GM13977 (cell line): ENCODE measurements at regions not wholly inside any gene's neighbourhood (a gene's known extent, or its start where the extent isn't known, plus 50 kb on each side); places are given as distances from the start of the nearest gene placed in this dataset.

Source experiments
- DNase-seq: peaks from one replicate; pipeline ENCODE4 v3.0.0; 2012; ENCODE audit warnings: low spot score
- in situ Hi-C: fragments of 300-500 bp; cut with MboI; formaldehyde crosslinking; loops from one replicate; pipeline ENCODE4 v1.12.0; 2022; ENCODE audit warnings: low sequenced_read_pairs, low pct_unique_long_range_greater_than_20kb, mixed read lengths, inconsistent platforms; ENCODE audit not compliant: unreplicated experiment
- TF ChIP-seq, protein P1 (sequence below): IDR thresholded peaks from 2 replicates; pipeline ENCODE4 v1.5.1; 2012; ENCODE audit warnings: mild to moderate bottlenecking, control low read depth; ENCODE audit not compliant: insufficient read depth; ENCODE audit errors: extremely low read depth, missing control alignments

- in situ Hi-C loops, result no loop called here
- DNase-seq, result no peak
These were observed 240.0 kb downstream of the REEP3 start for GRCh38 chr10:63761243-63761642.

GRCh38 chr10:63763744-63764143 lies 242.5 kb downstream of the REEP3 start:
- in situ Hi-C loops, result no loop called here
- no peak for DNase-seq
- TF ChIP-seq, protein P1, sequence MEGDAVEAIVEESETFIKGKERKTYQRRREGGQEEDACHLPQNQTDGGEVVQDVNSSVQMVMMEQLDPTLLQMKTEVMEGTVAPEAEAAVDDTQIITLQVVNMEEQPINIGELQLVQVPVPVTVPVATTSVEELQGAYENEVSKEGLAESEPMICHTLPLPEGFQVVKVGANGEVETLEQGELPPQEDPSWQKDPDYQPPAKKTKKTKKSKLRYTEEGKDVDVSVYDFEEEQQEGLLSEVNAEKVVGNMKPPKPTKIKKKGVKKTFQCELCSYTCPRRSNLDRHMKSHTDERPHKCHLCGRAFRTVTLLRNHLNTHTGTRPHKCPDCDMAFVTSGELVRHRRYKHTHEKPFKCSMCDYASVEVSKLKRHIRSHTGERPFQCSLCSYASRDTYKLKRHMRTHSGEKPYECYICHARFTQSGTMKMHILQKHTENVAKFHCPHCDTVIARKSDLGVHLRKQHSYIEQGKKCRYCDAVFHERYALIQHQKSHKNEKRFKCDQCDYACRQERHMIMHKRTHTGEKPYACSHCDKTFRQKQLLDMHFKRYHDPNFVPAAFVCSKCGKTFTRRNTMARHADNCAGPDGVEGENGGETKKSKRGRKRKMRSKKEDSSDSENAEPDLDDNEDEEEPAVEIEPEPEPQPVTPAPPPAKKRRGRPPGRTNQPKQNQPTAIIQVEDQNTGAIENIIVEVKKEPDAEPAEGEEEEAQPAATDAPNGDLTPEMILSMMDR, result no peak

More at GRCh38 chr10:63761243-63761642, 240.0 kb downstream of the REEP3 start:
- TF ChIP-seq, protein P1, result no peak

DNA sequence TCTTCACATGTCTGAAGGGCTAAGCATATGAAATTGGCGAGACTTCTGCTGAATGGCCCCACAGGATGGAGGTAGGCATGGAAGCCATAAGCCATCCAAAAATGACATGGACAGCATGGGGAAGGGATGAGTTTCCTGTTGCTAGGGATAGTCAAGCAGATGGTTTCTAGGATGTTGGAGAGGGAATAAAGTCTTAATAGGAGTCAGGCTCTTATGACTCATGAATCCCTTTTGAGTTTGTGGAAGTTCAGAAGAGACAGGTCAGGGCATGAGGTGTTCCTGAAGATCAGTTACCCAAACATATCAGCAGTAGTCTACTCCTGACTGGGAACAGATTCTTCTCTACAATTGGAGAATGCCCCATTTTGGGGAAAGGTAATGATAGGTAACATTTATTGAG lies 243.9 kb downstream of the REEP3 start:
- in situ Hi-C loops, result no loop called here
- no peak for DNase-seq
- TF ChIP-seq, protein P1, result no peak

DNA sequence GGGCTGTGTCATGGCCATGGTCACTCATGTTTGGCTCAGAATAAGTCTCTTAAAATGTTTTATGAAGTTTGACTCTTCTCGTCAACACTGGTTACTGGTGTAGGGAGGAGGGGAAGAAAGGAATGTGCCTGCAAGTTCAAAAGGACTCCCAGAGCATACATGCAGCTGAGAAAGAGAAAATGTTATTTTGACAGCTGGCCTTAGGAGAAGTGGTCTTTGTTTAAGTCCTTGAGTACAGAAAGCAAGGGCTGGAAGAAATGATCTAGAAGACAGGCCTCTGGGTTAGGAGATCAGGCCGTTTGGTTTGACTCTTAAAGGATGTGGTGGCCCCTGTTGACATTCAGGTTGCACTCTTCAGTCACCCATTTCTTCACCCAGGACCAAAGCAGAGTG lies 245.5 kb downstream of the REEP3 start:
- DNase-seq, result no peak
- in situ Hi-C loops, result no loop called here
- TF ChIP-seq, protein P1, result no peak

DNA sequence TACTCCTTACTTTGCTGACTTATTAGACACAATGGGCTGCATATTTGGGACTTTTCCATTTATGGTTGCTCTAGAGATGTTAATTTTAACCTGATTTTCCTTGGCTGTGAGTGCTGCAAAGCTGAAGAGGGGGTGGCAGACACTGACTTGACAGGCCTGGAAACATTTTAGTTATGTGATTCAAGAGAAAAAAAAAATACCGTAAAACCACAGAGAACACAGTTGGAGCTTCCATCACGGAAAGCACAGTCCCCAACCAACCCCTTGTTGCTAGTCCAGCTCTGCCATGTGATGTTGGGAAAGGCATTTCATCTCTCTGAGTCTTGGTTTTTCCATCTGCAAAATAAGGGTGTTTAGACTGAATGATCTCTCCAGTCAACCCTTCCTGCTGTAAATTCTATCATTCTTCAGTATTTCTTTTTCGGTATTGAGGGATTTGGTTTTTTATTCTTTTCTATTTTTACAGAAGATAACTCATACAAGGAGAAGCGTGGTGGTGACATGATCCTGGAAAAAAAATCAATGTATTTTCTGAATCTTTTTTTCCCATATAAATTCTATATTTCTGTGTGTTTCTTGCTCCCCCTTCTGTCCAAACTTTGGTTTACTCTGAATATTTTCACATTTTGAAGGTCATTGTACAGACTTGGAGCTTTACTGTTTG lies 246.1 kb downstream of the REEP3 start:
- peak; percentile 12 for DNase-seq
- in situ Hi-C loops, result no loop called here
- TF ChIP-seq, protein P1, result peak; percentile 44

- DNase-seq, result no peak
- in situ Hi-C loops, result no loop called here
- TF ChIP-seq, protein P1, result no peak
These were observed 248.2 kb downstream of the REEP3 start for GRCh38 chr10:63769367-63769766.
